ENCODE measurements at regions not wholly inside any gene's neighbourhood (a gene's known extent, or its start where the extent isn't known, plus 50 kb on each side); places are given as distances from the start of the nearest gene placed in this dataset.

GRCh38 chr7:25786936-25787335, 365.1 kb upstream of the NFE2L3 start:
- no peak for ATAC-seq (ENCODE audit: low FRiP score)
- DNase-seq (ENCODE audit: low spot score) = no peak
- no peak for TF ChIP-seq CTCF (IDR thresholded peaks at IDR 0.05)

GRCh38 chr7:25787336-25787735, 364.7 kb upstream of the NFE2L3 start:
- TF ChIP-seq CTCF (IDR thresholded peaks at IDR 0.05) = no peak
- DNase-seq (ENCODE audit: low spot score) (no peak), ATAC-seq (ENCODE audit: low FRiP score) (no peak)

GRCh38 chr7:25788371-25788770, 363.6 kb upstream of the NFE2L3 start:
- ATAC-seq (ENCODE audit: low FRiP score) (no peak), DNase-seq (ENCODE audit: low spot score) (no peak)
- TF ChIP-seq CTCF (IDR thresholded peaks at IDR 0.05) = no peak

DNA sequence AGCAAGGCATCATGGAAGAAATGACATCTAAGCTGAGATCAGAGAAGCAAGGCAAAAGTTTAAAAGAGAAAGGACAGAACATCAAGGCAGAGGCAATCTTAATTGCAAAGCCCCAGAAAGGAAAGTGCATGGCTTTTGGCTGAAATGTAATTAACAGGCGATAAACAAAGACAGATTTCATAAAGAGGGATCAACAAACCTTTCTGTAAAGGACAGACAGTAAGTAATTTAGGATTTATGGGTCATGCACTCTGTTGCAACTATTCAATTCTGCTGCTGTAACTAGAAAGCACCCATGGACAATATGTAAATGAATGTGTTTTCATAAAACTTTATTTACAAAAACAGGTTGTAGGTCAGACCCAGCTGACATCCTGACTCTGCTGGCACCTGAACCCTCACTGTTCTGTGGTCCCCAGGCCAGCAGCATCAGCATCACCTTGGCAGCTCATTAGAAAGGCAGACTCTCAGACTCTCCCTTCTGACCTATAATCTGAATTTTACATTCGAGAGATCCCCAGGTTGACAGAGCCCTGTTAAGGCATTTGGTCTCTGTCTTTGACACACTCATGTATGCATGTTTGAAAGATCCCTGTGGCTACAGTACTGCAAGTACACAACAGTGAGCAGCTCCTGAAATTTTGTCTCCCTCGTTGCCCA, 362.9 kb upstream of the NFE2L3 start:
- ATAC-seq (ENCODE audit: low FRiP score) = no peak
- no peak for TF ChIP-seq CTCF (IDR thresholded peaks at IDR 0.05)
- DNase-seq (ENCODE audit: low spot score) = no peak

GRCh38 chr7:25789701-25790640, 362.0 kb upstream of the NFE2L3 start:
- no peak for ATAC-seq (ENCODE audit: low FRiP score)
- no peak for DNase-seq (ENCODE audit: low spot score)
- TF ChIP-seq CTCF (IDR thresholded peaks at IDR 0.05) = no peak

- no peak for DNase-seq (ENCODE audit: low spot score)
- ATAC-seq (ENCODE audit: low FRiP score) = no peak
- TF ChIP-seq CTCF (IDR thresholded peaks at IDR 0.05) = no peak
These were observed 361.0 kb upstream of the NFE2L3 start for GRCh38 chr7:25790963-25791362.
